Stimulated activated naive CD8-positive, alpha-beta T cell treated with anti-CD3 and anti-CD28 coated beads, Interleukin-15, Interleukin-2, amounts not matched to agents 100 ng/mL and 50 ng/mL, for 24 hours (primary cell): ENCODE measurements at regions not wholly inside any gene's neighbourhood (a gene's known extent, or its start where the extent isn't known, plus 50 kb on each side); places are given as distances from the start of the nearest gene placed in this dataset.

ENCODE experiments used
- H3K27ac Mint-ChIP-seq: one replicate; pipeline ENCODE4 v1.8.0; 2021; ENCODE audit warnings: mild to moderate bottlenecking, mixed read lengths
- H3K27me3 Mint-ChIP-seq: one replicate; pipeline ENCODE4 v1.8.0; 2021; ENCODE audit warnings: mixed read lengths
- H3K36me3 Mint-ChIP-seq: one replicate; pipeline ENCODE4 v1.8.0; 2021; ENCODE audit warnings: low read depth, mixed read lengths
- H3K4me1 Mint-ChIP-seq: one replicate; pipeline ENCODE4 v1.8.0; 2021; ENCODE audit warnings: low read depth, mixed read lengths
- H3K4me3 Mint-ChIP-seq: one replicate; pipeline ENCODE4 v1.8.0; 2021; ENCODE audit warnings: mild to moderate bottlenecking, mixed read lengths
- H3K9me3 Mint-ChIP-seq: one replicate; pipeline ENCODE4 v1.8.0; 2021; ENCODE audit warnings: mixed read lengths

DNA sequence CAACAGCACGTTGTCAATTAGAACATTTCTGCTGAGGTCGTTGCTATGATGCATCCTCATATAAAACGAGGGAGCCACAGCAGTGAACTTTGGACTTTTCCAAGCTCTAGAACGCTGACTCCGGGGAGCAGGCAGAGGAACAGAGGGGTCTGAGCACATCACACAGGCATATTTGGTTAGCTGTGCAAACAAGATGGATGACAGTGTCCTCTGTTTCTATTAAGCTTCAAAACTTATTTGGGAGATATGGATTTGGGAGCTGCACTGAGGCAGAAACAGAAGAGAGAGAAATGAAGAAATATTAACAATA lies 278.0 kb upstream of the TBL1XR1 start:
- Mint-ChIP-seq H3K4me3 (no peak overlapping the region), H3K4me1 (no peaks in the 10 kb centered on the region), H3K27me3 (no peaks in the 10 kb centered on the region), H3K36me3 (no peaks in the 10 kb centered on the region), H3K27ac (no peak overlapping the region), H3K9me3 (no peaks in the 10 kb centered on the region)

DNA sequence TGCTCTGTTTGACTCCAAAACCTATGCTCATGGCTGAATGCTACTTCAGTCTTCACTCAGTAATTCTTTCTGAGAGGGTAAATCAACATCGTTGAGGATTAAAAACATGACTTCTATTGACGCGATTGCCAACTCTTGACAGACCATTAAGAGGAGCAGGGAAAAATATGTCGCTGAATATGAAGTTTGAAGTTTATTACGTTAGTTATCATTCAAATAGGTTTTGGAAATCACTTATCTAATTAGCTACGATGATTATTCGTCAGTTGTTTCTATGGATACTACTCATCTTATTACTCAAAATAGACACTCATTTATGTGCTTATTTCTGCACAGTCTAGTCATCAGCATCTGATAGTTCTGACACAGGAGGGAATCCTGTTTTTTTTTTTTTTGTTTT lies 279.2 kb upstream of the TBL1XR1 start:
- Mint-ChIP-seq H3K36me3 (no peaks in the 10 kb centered on the region), H3K27ac (no peak overlapping the region), H3K27me3 (no peaks in the 10 kb centered on the region), H3K9me3 (no peaks in the 10 kb centered on the region), H3K4me3 (no peak overlapping the region), H3K4me1 (no peaks in the 10 kb centered on the region)

DNA sequence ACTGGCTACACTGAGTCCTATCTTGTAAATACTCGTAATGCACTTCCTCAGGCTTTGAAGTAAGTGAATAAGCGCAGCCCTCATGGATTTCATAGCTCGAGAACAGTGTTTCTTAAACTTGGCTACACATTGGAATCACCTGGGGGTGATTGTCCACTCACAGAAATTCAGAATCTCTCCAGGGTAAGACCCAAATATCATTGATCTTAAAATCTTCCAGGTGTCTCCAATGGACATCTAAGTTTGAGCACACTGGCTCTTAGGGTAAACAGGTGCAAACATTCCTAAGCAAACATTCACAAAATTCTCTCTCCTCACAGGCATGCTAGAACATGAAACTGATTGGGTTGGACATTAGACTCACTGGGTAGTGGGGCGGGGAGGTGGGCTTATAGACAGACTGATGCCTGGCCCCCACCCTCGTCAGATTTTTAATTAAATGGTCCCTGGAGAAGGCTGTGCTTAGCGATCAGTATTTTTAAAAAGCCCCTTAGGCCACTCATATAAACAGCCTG lies 279.7 kb upstream of the TBL1XR1 start:
- H3K4me3 Mint-ChIP-seq = no peak overlapping the region

DNA sequence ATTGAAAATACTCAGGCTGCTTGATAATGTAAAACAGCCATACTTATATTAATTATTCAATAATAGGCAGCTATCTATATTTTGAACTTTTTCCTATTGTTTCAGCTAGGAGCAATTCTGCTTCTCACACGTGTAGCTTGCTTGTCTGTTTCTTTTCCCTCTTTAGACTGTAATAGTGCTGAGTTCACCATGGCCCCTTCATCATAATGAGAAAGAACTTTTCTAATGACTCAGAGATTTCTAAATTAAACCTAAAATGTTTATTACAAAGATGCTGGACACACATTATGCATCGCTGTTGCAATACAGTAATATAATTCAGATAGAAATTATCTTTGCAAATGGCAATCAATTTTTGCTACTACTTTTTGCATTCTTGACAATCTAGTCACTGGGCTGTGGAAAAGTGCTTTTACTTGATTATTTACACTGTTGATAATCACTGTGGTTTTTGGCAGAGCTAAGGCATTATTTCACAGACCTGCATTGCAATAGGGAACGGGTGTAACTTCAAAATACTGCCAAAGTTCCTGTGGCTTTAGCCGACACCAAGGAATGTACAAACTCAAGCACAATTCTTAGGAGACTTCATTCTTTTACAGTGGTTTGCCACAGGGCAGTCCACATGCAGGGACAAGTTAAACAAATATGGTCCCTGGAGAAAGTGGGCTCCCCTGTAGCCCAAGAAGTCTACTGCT lies 281.0 kb upstream of the TBL1XR1 start:
- no peaks in the 10 kb centered on the region for H3K27me3 Mint-ChIP-seq
- H3K27ac Mint-ChIP-seq = no peak overlapping the region
- no peak overlapping the region for H3K4me3 Mint-ChIP-seq
- no peaks in the 10 kb centered on the region for H3K4me1 Mint-ChIP-seq
- no peaks in the 10 kb centered on the region for H3K9me3 Mint-ChIP-seq
- no peaks in the 10 kb centered on the region for H3K36me3 Mint-ChIP-seq

More for the DNA sequence above, 279.7 kb upstream of the TBL1XR1 start:
- H3K27me3 Mint-ChIP-seq = no peaks in the 10 kb centered on the region
- H3K4me1 Mint-ChIP-seq = no peaks in the 10 kb centered on the region
- no peaks in the 10 kb centered on the region for H3K9me3 Mint-ChIP-seq
- no peaks in the 10 kb centered on the region for H3K36me3 Mint-ChIP-seq
- no peak overlapping the region for H3K27ac Mint-ChIP-seq

DNA sequence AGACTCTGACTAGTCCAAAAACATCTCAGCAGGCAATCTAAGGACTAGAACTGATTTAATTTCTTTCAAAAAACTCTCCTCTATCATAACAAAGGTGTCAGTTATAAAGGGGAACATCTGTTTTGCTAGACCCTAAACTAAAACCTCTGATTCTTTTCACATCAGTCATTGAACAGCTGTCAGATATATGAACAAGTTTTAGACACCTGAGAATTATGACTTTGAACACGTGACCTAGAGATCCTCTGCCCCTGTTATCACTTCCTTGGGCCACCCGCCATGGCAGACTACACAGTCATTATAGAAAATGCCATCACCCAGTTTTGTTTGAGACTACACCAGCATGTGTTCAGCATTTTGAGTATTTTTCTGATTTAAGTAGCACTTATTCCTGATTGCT lies 282.3 kb upstream of the TBL1XR1 start:
- H3K9me3 Mint-ChIP-seq = no peaks in the 10 kb centered on the region
- no peaks in the 10 kb centered on the region for H3K4me1 Mint-ChIP-seq
- no peak overlapping the region for H3K27ac Mint-ChIP-seq
- H3K36me3 Mint-ChIP-seq = no peaks in the 10 kb centered on the region
- no peak overlapping the region for H3K4me3 Mint-ChIP-seq
- H3K27me3 Mint-ChIP-seq = no peaks in the 10 kb centered on the region

DNA sequence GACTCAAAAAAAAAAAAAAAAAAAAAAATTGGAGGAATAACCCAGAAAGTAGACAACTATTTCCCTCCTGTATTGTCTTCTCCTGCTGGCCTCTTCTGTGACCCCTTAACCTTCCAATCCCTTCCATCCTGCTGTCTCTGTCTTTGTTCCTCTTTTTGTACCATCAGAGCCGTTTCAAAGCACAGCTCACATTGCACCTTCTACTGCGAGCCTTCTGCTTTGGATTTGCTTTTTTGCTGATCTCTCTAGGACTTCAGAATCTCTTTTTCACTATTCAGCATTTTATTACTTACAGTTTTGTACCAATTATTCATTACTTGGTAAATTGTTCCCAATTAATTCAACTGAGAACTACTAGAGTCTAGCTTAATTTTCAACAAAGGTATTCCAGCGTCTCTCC lies 284.0 kb upstream of the TBL1XR1 start:
- Mint-ChIP-seq H3K4me1 (no peaks in the 10 kb centered on the region), H3K27me3 (no peaks in the 10 kb centered on the region), H3K36me3 (no peaks in the 10 kb centered on the region), H3K9me3 (no peaks in the 10 kb centered on the region), H3K4me3 (no peak overlapping the region), H3K27ac (no peak overlapping the region)

DNA sequence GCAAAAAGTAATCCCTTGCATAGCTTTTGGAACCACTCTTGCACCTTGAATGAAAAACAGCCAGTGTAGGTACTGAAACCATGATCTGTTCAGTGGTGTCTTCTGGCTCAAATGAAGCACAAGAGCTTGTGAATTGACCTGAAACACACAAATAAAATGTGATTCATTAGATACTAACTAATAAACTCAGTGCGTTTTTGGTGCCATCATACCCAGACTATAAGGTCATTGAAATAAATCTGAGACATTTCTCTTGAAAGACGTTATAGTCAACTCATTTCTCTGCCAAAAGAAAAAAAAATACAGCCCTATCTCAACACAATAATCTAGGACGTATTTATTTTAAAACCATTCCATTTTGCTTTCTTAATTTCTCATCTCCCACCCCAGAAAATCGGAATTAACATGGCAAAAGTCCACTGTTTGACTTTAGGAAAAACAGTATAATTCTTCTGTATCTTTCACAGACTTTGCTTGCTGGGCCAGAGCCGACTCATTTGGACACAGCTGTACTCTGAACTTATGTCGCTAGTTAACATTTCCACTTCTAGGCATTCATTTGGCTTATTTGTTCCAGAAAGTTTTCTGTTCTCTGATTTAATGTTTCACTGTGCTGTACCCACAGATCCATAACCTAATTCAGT lies 284.9 kb upstream of the TBL1XR1 start:
- Mint-ChIP-seq H3K36me3 (no peaks in the 10 kb centered on the region), H3K9me3 (no peaks in the 10 kb centered on the region), H3K4me1 (no peaks in the 10 kb centered on the region), H3K27ac (no peak overlapping the region), H3K27me3 (no peaks in the 10 kb centered on the region), H3K4me3 (no peak overlapping the region)

DNA sequence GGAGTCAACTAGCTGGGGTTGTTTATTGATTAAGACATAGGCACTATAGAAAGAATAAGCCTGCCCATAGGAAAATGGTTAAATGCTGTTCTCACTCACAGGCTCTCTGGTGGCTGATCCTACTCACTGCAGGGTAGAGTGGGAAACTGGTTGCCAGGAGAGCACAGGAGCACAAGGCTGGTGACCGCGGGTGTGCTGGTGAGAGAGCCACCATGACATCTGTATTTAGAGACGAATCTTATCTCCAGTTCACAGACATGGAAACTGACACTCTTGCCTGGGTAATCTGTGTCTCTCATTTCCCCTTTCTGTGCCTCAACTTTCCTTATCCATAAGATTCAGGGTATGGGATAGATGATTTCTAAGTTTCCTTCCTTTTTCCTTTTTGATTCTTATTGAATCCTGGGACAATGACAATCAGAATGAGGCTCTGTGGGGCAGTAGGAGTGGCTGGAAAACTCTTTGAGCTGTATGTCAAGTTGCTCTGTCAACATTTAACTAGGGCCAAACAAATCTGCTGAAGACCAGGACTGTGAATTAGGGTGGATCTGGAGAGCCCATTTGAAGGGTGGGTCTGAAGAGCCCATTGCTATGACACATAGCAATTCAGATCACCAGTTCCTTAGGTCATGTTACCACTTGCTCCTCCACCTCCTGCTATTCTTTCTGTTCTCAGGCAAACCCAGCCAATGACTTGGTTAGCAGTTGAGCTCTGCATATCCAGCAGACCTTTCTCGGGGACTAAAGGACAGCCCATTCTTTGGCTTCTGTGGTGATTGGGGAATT lies 286.1 kb upstream of the TBL1XR1 start:
- Mint-ChIP-seq H3K4me3 (no peak overlapping the region), H3K36me3 (no peaks in the 10 kb centered on the region), H3K27ac (no peak overlapping the region), H3K9me3 (no peaks in the 10 kb centered on the region), H3K4me1 (peaks cover 5% of the 10 kb centered on the region), H3K27me3 (no peaks in the 10 kb centered on the region)

DNA sequence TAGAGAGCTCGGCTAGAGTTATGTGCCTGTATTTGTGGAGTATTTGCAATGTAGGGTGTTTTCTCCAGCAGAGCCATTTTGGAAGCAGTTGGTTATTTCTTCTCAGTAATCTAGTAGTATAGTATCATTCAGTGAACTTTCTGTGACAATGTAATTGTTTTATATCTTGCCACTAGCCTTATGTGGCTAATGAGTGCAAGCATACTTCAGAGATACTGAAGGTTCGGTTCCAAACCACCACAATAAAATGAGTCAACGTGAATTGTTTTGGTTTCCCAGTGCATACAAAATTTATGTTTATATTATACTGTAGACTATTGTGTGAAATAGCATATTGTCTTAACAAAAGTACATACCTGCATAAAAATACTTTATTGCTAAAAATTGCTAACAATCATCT lies 286.9 kb upstream of the TBL1XR1 start:
- no peak overlapping the region for H3K4me3 Mint-ChIP-seq

DNA sequence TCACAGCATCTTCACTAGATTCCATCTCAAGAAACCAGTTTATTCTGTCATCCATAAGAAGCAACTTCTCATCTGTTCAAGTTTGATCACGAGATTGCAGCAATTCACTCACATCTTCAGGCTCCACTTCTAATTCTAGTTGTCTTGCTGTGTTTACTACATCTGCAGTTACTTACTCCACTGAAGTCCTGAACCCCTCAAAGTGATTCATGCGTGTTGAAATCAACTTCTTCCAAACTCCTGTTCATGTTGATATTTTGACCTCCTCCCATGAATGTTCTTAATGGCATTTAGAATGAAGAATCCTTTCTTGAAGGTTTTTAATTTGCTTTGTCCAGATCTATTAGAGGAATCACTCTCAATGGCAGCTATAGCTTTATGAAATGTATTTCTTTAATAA lies 287.6 kb upstream of the TBL1XR1 start:
- Mint-ChIP-seq H3K9me3 (no peaks in the 10 kb centered on the region), H3K27me3 (no peaks in the 10 kb centered on the region), H3K4me3 (no peak overlapping the region), H3K27ac (no peak overlapping the region), H3K36me3 (no peaks in the 10 kb centered on the region), H3K4me1 (peaks cover 9% of the 10 kb centered on the region)

More for the DNA sequence above, 286.9 kb upstream of the TBL1XR1 start:
- H3K4me1 Mint-ChIP-seq = peaks cover 8% of the 10 kb centered on the region
- no peak overlapping the region for H3K27ac Mint-ChIP-seq
- H3K27me3 Mint-ChIP-seq = no peaks in the 10 kb centered on the region
- H3K36me3 Mint-ChIP-seq = no peaks in the 10 kb centered on the region
- H3K9me3 Mint-ChIP-seq = no peaks in the 10 kb centered on the region

DNA sequence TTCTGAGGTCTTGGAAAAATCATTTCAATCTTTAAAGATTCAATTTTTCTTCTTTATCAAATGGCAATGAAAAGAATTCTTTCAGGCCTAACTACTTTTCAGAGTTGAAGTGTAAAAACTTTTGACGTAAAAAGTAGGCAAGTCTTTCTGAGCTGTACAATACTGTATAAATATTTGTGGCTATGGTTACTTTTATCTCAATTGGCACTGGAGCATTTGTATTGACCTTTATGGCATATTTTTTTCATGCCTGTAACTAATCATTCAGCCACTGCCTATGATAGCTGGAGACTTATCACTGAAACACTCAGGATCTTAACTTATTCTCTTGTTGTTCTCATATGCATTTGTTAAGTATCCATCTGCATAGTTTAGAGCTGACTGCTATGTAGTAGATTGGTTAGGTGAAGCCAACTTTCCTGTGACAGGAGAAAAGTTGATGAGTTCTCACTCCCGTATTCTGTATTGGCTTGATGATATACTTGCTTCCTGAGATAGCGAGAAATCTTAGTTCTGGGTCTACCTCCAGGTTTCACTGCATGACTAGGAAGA lies 290.4 kb upstream of the TBL1XR1 start:
- no peaks in the 10 kb centered on the region for H3K36me3 Mint-ChIP-seq
- no peaks in the 10 kb centered on the region for H3K9me3 Mint-ChIP-seq
- H3K27ac Mint-ChIP-seq = no peak overlapping the region
- H3K4me1 Mint-ChIP-seq = peaks cover 9% of the 10 kb centered on the region
- H3K27me3 Mint-ChIP-seq = no peaks in the 10 kb centered on the region
- no peak overlapping the region for H3K4me3 Mint-ChIP-seq

DNA sequence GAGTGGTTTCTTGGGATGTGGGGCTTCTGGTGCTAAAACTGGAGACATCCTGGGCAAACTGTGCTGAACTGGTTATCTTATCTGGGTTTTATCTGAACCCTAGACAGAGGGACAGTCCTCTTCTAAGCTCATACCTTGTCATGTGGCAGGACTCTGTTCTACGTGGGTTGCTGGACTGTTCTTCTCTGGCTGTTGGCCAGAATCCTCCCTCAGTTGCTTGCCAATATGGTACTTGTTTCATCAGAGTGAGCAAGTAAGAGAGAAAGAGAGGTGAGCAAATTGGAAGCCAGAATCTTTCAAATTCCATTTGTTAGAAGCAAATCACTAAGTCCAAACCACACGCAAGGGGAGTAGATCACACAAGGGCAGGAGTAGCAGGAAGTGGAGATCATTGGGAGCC lies 291.5 kb upstream of the TBL1XR1 start:
- Mint-ChIP-seq H3K27ac (no peak overlapping the region), H3K9me3 (no peaks in the 10 kb centered on the region), H3K4me1 (peaks cover 9% of the 10 kb centered on the region), H3K36me3 (no peaks in the 10 kb centered on the region), H3K27me3 (no peaks in the 10 kb centered on the region), H3K4me3 (no peak overlapping the region)

DNA sequence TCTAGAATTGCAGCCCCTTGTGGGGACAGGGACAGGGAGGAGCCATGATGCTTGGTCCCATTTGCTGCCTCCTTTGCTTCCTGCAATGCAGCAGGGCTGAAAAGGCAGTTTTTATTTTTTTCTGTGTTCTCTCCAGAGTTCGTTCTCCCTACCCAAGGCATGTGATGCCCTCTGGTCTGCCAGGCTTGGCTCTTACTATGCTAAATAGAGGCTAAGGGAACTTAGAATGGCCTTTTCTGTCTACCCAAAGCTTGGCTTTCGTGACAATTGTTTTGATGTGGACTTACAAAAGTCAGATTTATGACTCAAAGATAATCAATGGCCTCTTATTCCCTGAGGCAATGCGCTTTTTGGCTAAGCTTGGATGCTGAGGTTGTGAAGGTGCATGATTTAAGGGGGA lies 293.3 kb upstream of the TBL1XR1 start:
- H3K36me3 Mint-ChIP-seq = no peaks in the 10 kb centered on the region
- no peaks in the 10 kb centered on the region for H3K27me3 Mint-ChIP-seq
- no peaks in the 10 kb centered on the region for H3K9me3 Mint-ChIP-seq
- H3K4me1 Mint-ChIP-seq = peaks cover 9% of the 10 kb centered on the region
- H3K27ac Mint-ChIP-seq = no peak overlapping the region
- no peak overlapping the region for H3K4me3 Mint-ChIP-seq

DNA sequence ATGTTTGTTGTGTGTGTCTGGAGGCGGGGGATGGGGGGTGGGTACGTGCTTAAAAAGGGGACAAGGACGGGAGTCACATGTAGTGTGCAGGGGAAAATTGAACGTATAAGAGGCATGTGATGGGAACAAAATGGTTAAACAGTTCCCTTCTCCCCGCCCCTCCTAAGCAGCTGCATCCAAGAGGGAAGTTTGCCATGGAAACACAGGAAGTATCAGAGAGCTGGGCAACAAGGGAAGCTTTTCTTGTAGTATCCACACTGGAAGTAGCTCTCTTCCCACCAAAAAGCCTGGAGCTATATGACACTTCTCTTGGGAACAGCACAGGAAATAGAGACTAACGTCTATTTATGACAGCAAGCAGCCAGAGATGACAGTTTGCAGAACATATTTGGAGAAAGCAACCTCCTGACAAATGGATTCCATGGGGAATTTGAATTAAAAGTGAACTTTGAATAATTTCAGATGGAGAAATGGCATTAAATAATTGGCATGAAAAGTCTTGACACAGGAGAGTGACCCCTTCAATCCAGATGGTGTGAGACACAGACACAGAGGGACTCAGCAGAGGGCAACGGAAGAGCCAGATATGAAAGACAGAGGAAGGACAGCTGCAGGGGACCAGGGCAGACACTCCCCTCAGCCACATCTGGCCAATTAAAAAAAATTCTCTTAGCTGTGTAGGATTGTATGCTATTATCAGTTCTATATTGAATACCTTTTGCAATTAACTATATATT lies 294.2 kb upstream of the TBL1XR1 start:
- Mint-ChIP-seq H3K27me3 (no peaks in the 10 kb centered on the region), H3K36me3 (no peaks in the 10 kb centered on the region), H3K4me3 (no peak overlapping the region), H3K27ac (no peak overlapping the region), H3K9me3 (no peaks in the 10 kb centered on the region), H3K4me1 (peaks cover 9% of the 10 kb centered on the region)

DNA sequence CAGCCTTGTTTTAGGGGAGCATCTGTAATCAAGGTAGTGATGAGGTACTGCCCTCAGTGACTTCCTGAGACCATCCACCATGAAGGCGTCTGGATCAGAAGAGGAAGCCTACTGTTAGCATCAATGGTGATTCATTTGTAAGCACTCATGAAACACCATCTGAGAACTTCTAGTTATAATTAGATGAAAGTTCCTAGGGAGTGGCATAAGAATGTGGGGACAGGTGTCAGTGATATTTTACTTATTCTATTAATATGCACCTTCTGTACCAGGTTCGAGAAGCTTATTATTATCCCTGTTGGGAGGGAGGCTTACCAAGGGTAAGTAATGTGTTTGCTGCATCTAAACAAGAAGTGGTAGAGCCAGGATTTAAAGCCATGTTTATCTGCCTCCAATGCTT lies 295.8 kb upstream of the TBL1XR1 start:
- no peak overlapping the region for H3K27ac Mint-ChIP-seq
- no peak overlapping the region for H3K4me3 Mint-ChIP-seq
- H3K36me3 Mint-ChIP-seq = no peaks in the 10 kb centered on the region
- no peaks in the 10 kb centered on the region for H3K9me3 Mint-ChIP-seq
- H3K27me3 Mint-ChIP-seq = no peaks in the 10 kb centered on the region
- peaks cover 6% of the 10 kb centered on the region for H3K4me1 Mint-ChIP-seq
